Fibroblast of pulmonary artery (primary cell): ENCODE measurements at regions not wholly inside any gene's neighbourhood (a gene's known extent, or its start where the extent isn't known, plus 50 kb on each side); places are given as distances from the start of the nearest gene placed in this dataset.
A peak's percentile ranks its signal among the peaks of the same experiment; 100 is the strongest.

Source experiments
- DNase-seq: peaks from one replicate; pipeline ENCODE4 v3.0.0-alpha.2; 2010; ENCODE audit warnings: low read depth
- H3K4me3 ChIP-seq: replicated peaks from 2 replicates; pipeline ENCODE4 v1.5.1; 2011; ENCODE audit warnings: low read depth, mild to moderate bottlenecking, control low read depth, low read length, moderate library complexity
- CTCF ChIP-seq: IDR thresholded peaks from 2 replicates; pipeline ENCODE4 v1.5.1; 2011; ENCODE audit warnings: mild to moderate bottlenecking, control low read depth, low read length, inconsistent platforms; ENCODE audit errors: missing control alignments

DNA sequence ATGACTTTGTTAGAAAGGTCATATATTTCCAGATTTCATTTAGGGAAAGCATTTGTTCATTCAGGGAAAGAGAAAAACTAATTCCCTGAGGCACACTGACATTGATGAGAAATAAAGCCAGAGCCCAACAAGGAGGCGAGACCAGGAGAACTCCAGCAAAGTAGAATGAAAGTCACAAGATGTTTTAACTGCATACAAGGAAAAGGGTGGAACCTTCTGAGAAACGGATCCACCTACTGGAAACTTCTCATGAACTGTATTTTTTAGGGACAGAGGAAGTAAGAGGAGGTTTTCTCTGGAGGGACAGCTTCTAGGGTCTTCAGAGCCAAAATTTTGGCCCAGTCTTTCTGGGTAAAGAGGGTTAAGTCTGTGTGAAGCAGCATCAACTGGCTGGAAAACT lies 548.2 kb upstream of the PIK3C3 start:
- TF ChIP-seq CTCF, result no peak
- no peak overlapping the region for H3K4me3 ChIP-seq
- DNase-seq, result no peak

- TF ChIP-seq CTCF, result no peak
Observed at GRCh38 chr18:41396861-41397260, 558.2 kb upstream of the PIK3C3 start.

DNA sequence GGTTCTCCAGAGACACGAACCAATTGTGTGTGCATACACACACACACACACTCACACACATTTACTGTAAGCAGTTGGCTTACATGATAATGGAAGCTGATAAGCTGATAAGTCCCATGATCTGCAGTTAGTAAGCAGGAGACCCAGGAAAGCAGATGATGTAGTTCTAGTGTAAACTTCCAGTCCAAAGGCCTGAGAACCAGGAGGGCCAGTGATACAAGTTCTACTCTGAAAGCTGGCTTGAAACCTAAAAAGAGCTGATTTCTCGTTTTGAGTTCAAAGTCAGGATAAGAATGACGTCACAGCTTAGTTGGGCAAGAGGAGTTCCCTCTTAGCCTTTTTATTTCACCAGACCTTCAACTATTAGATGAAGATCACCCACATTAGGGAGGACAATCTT lies 558.8 kb upstream of the PIK3C3 start:
- H3K4me3 ChIP-seq, result no peak overlapping the region
- no peak for TF ChIP-seq CTCF
- DNase-seq, result no peak

More at GRCh38 chr18:41396861-41397260, 558.2 kb upstream of the PIK3C3 start:
- H3K4me3 ChIP-seq, result no peak overlapping the region
- no peak for DNase-seq

DNA sequence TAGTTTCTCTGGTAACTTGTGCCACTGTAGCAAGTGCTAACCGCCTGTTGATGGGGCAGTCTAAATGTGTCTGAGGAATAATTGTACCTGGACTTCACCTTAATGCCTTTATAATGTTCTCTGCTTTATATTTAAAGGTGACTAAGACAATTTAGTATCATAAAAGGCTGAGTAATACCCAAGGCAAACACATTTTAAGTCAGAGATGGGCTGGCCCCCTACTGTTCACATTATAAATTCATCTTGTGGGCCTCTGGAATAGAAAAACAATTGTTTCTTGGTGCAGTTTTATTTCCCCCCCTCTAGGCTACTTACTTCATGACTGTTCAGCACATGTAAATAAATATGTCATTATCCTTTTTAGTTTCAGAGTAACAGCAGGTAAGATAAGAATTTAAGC lies 559.3 kb upstream of the PIK3C3 start:
- peak; percentile 20 for TF ChIP-seq CTCF
- DNase-seq, result peak; percentile 17
- no peak overlapping the region for H3K4me3 ChIP-seq

GRCh38 chr18:41391616-41392595 lies 563.1 kb upstream of the PIK3C3 start:
- DNase-seq, result peak; percentile 83
- TF ChIP-seq CTCF, result peak; percentile 83
- peak overlapping the region; percentile 52 for H3K4me3 ChIP-seq

- no peak overlapping the region for H3K4me3 ChIP-seq
- DNase-seq, result no peak
- TF ChIP-seq CTCF, result no peak
Observed at GRCh38 chr18:41390309-41390708, 564.7 kb upstream of the PIK3C3 start.
